ENCODE measurements at regions not wholly inside any gene's neighbourhood (a gene's known extent, or its start where the extent isn't known, plus 50 kb on each side); places are given as distances from the start of the nearest gene placed in this dataset.
"Not testable (repeated sequence)": the region's sequence is repeated elsewhere in the genome, so short reads cannot be mapped to it uniquely, and the experiment has no call there.

- Mint-ChIP-seq H3K4me3 (no peak overlapping the region), H3K27ac (no peak overlapping the region), H3K9me3 (peaks cover 17% of the 10 kb centered on the region), H3K4me1 (peaks cover 20% of the 10 kb centered on the region), H3K36me3 (ENCODE audit: low read depth) (peaks cover 6% of the 10 kb centered on the region), H3K27me3 (ENCODE audit: low read depth, poor library complexity) (no peaks in the 10 kb centered on the region)
- TF ChIP-seq, protein P1, sequence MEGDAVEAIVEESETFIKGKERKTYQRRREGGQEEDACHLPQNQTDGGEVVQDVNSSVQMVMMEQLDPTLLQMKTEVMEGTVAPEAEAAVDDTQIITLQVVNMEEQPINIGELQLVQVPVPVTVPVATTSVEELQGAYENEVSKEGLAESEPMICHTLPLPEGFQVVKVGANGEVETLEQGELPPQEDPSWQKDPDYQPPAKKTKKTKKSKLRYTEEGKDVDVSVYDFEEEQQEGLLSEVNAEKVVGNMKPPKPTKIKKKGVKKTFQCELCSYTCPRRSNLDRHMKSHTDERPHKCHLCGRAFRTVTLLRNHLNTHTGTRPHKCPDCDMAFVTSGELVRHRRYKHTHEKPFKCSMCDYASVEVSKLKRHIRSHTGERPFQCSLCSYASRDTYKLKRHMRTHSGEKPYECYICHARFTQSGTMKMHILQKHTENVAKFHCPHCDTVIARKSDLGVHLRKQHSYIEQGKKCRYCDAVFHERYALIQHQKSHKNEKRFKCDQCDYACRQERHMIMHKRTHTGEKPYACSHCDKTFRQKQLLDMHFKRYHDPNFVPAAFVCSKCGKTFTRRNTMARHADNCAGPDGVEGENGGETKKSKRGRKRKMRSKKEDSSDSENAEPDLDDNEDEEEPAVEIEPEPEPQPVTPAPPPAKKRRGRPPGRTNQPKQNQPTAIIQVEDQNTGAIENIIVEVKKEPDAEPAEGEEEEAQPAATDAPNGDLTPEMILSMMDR (IDR thresholded peaks at IDR 0.05), result no peak
- no peak for DNase-seq
Observed at GRCh38 chr13:50627111-50627510, 216.4 kb downstream of the DLEU7 start.

DNA sequence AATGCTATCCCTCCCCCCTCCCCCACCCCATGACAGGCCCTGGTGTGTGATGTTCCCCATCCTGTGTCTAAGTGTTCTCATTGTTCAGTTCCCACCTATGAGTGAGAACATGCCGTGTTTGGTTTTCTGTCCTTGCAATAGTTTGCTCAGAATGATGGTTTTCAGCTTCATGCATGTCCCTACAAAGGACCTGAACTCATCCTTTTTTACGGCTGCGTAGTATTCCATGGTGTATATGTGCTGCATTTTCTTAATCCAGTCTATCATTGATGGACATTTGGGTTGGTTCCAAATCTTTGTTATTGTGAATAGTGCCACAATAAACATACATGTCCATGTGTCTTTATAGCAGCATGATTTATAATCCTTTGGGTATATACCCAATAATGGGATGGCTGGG is 215.0 kb downstream of the DLEU7 start:
- not testable (repeated sequence) for H3K4me3 Mint-ChIP-seq; H3K27me3 Mint-ChIP-seq (ENCODE audit: low read depth, poor library complexity); H3K27ac Mint-ChIP-seq; H3K36me3 Mint-ChIP-seq (ENCODE audit: low read depth); DNase-seq
- peaks cover 15% of the 10 kb centered on the region for H3K9me3 Mint-ChIP-seq
- peaks cover 20% of the 10 kb centered on the region for H3K4me1 Mint-ChIP-seq

GRCh38 chr13:50629497-50629896 is 214.0 kb downstream of the DLEU7 start:
- H3K27me3 Mint-ChIP-seq (ENCODE audit: low read depth, poor library complexity), result no peaks in the 10 kb centered on the region
- DNase-seq, result no peak
- H3K4me3 Mint-ChIP-seq, result no peak overlapping the region
- peaks cover 20% of the 10 kb centered on the region for H3K4me1 Mint-ChIP-seq
- peaks cover 6% of the 10 kb centered on the region for H3K36me3 Mint-ChIP-seq (ENCODE audit: low read depth)
- TF ChIP-seq, protein P1 (IDR thresholded peaks at IDR 0.05), result no peak
- H3K27ac Mint-ChIP-seq, result peak overlapping the region; percentile 96
- H3K9me3 Mint-ChIP-seq, result peaks cover 19% of the 10 kb centered on the region

DNA sequence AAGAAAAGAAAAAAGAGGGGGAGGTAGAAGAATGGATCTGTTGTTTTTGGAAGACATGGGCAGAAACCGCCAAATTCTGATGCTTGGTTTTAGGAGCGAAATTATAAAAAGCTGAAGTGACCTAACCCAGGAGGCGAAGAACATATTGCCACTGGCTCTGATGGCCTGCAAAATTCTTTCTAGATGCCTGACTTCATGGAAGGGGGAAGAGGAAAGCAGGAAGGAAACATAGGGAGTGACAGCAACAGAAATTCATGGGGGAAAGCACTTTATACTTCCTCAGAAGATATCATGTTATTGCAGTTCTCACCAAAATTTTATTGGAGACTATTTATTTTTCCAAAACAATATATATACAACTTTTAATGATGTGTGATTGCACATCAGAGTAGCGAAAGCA is 213.5 kb downstream of the DLEU7 start:
- Mint-ChIP-seq H3K4me1 (peaks cover 21% of the 10 kb centered on the region), H3K27ac (peak overlapping the region; percentile 96), H3K9me3 (peaks cover 19% of the 10 kb centered on the region), H3K4me3 (no peak overlapping the region), H3K27me3 (ENCODE audit: low read depth, poor library complexity) (no peaks in the 10 kb centered on the region), H3K36me3 (ENCODE audit: low read depth) (peaks cover 6% of the 10 kb centered on the region)
- TF ChIP-seq, protein P1 (IDR thresholded peaks at IDR 0.05), result no peak
- DNase-seq, result no peak

DNA sequence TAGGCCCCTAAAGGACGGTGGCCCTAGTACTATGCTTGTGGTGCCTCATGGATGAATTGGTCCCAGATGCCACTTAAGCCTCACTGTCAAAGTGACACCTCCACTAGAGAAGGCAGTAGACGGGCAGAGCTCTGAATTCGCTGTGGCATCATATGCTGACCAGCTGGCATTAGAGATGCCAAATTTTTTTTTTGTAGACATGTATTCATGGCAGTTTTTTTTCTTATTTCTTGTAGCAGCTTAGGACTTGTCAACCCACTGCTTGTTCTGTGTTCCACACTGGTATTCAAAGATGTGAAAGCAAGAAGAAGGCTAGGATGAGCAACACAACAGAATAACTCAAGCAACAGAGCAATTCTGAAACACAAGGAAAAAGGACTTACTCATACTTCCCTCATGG is 212.5 kb downstream of the DLEU7 start:
- Mint-ChIP-seq H3K4me3 (no peak overlapping the region), H3K27me3 (ENCODE audit: low read depth, poor library complexity) (no peaks in the 10 kb centered on the region), H3K9me3 (peaks cover 19% of the 10 kb centered on the region), H3K27ac (no peak overlapping the region), H3K36me3 (ENCODE audit: low read depth) (peaks cover 6% of the 10 kb centered on the region), H3K4me1 (peaks cover 31% of the 10 kb centered on the region)
- no peak for DNase-seq
- TF ChIP-seq, protein P1 (IDR thresholded peaks at IDR 0.05), result no peak

- Mint-ChIP-seq H3K27ac (no peak overlapping the region), H3K36me3 (ENCODE audit: low read depth) (peaks cover 5% of the 10 kb centered on the region), H3K9me3 (peaks cover 18% of the 10 kb centered on the region), H3K27me3 (ENCODE audit: low read depth, poor library complexity) (no peaks in the 10 kb centered on the region), H3K4me3 (no peak overlapping the region), H3K4me1 (peaks cover 32% of the 10 kb centered on the region)
- DNase-seq, result no peak
- TF ChIP-seq, protein P1 (IDR thresholded peaks at IDR 0.05), result no peak
Observed at GRCh38 chr13:50634339-50634738, 209.2 kb downstream of the DLEU7 start.

Data from nephron progenitor cell (in vitro differentiated cells).